ENCODE measurements at regions not wholly inside any gene's neighbourhood (a gene's known extent, or its start where the extent isn't known, plus 50 kb on each side); places are given as distances from the start of the nearest gene placed in this dataset.

DNA sequence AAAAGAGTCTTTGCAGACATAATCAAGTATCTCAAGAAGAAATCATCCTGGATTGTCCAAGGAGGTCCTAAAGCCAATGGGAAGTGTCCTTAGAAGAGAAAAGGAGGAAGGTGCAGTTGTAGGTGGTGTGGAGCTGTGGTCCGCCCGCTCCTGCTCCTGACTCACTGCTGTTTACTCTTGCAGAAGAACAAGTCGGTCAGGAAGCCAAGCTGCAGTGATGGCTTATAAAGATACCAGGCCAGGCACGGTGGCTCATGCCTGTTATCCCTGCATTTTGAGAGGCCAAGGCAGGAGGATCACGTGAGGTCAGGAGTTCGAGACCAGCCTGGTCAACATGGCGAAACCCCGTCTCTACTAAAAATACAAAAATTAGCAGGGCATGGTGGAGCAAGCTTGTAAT lies 66.4 kb upstream of the ATP6AP2 start:
- TF ChIP-seq, protein P1, sequence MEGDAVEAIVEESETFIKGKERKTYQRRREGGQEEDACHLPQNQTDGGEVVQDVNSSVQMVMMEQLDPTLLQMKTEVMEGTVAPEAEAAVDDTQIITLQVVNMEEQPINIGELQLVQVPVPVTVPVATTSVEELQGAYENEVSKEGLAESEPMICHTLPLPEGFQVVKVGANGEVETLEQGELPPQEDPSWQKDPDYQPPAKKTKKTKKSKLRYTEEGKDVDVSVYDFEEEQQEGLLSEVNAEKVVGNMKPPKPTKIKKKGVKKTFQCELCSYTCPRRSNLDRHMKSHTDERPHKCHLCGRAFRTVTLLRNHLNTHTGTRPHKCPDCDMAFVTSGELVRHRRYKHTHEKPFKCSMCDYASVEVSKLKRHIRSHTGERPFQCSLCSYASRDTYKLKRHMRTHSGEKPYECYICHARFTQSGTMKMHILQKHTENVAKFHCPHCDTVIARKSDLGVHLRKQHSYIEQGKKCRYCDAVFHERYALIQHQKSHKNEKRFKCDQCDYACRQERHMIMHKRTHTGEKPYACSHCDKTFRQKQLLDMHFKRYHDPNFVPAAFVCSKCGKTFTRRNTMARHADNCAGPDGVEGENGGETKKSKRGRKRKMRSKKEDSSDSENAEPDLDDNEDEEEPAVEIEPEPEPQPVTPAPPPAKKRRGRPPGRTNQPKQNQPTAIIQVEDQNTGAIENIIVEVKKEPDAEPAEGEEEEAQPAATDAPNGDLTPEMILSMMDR (IDR thresholded peaks at IDR 0.05): no peak
- TF ChIP-seq POLR2AphosphoS5 (IDR thresholded peaks at IDR 0.05): peak; percentile 61
- no peak for TF ChIP-seq POLR2A (IDR thresholded peaks at IDR 0.05)
